ENCODE measurements at regions not wholly inside any gene's neighbourhood (a gene's known extent, or its start where the extent isn't known, plus 50 kb on each side); places are given as distances from the start of the nearest gene placed in this dataset.

GRCh38 chr12:78406828-78407227 lies 457.7 kb upstream of the SYT1 start:
- DNase-seq (ENCODE audit: low read depth) = no peak

GRCh38 chr12:78407722-78408121 lies 456.9 kb upstream of the SYT1 start:
- DNase-seq (ENCODE audit: low read depth) = no peak

DNA sequence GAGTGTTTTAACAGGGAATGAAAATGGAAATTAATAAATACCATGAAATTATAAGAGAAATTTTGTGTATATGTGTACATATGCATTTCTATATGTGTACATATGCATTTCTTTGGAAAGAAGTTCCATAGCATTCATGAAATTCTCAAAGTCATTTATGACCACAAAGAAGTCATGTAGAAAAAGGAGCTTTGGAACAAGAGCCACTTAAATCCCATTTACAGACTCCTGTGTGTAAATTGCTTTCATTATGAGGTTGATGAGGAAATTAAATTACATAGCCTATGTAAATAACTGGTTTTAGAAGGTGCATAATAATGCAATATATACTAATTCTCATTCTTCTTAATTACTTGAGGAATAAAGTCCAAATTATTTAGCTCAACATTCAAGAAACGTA lies 450.5 kb upstream of the SYT1 start:
- no peak for DNase-seq (ENCODE audit: low read depth)

DNA sequence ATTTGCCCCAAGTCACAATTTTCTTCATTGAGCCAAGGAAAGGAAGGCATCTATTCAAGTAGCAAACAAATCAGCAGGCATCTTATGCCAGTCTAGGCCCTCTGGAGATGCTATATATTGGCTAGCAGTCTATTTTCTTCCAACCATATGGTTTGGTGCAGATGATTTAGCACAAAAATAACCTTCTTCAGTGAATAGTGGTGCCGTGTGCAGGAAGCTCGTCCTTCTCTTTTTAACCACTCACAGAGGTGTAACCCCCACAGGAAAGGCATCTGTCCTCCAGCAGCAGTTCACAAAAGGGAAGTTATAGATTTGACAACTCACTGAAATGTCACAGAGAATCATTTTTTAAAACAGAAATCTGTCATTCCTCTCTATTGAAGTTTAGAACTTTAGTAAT lies 445.7 kb upstream of the SYT1 start:
- DNase-seq (ENCODE audit: low read depth) = no peak

- DNase-seq (ENCODE audit: low read depth) = no peak
Observed at GRCh38 chr12:78419513-78419912, 445.1 kb upstream of the SYT1 start.

DNA sequence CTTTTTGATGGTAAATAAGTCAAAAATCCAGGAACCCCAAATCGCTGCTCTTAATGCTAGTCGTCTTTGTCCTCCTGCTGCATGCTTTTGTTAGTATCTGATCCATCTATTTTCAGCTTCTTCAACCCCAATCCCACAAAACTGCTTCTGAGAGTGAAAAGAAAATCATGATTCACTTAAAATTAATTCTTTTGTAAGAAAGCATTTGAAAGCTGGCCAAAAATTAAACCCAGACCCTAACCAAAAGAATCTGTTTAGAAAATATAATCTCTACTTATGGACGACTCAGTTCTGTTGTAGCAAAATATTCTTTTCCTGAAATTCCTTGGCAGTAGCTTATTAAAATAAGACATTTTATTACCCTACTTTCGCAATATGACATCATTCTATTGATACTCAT lies 443.6 kb upstream of the SYT1 start:
- DNase-seq (ENCODE audit: low read depth) = no peak

DNA sequence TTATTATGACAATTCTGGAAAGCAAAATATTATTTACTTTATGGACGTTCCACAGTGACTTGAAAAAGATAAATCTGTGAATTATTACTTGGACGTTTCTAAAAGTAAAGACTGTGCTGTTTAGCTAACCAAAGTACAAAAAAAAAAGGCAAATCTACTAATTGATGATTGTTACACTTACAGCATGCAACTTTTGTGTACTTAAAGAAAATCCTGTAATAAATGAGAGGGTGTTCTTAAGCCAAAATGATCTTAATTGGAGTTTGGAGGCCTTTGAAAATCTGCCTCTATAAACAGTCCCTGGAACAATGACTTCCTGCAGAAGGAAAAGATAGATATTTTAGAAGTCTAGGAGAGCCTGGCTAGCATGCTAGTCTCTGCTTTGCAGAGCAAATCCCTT lies 434.0 kb upstream of the SYT1 start:
- no peak for DNase-seq (ENCODE audit: low read depth)

DNA sequence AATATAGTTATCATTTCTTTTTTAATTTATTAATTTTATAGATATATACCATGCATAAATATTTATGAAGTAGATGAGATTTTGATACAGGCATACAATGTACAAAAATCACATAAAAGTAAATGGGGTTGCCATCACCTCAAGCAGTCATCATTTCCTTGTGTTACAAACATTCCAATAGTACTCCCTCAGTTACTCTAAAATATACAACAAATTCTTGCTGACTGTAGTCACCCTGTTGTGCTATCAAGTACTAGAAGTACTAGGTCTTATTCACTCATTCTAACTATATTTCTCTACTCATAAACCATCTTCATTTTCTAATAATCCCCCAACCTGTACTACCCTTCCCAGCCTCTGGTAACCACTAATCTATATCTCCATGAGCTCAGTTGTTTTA lies 432.6 kb upstream of the SYT1 start:
- DNase-seq (ENCODE audit: low read depth) = no peak

- no peak for DNase-seq (ENCODE audit: low read depth)
Observed at GRCh38 chr12:78439666-78440065, 424.9 kb upstream of the SYT1 start.

- DNase-seq (ENCODE audit: low read depth) = no peak
Observed at GRCh38 chr12:78441737-78442453, 422.7 kb upstream of the SYT1 start.

DNA sequence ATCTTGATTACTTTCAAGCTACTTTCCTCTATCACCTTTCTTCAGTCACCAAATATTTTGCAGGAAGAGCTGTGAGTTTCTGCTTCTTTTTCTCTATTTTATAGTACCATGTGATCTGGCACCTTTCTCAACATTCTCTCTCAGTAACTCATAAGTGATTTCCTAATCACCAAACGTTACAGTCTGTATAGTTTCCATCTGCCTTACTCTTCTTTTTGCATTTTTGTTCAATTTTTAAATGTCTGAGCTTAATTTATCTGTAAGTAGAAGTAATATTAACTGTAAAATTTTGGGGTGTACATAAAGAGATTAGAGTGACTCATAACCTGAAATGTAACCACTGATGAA lies 422.1 kb upstream of the SYT1 start:
- DNase-seq (ENCODE audit: low read depth) = peak; percentile 51

GRCh38 chr12:78446555-78446954 lies 418.0 kb upstream of the SYT1 start:
- no peak for DNase-seq (ENCODE audit: low read depth)

DNA sequence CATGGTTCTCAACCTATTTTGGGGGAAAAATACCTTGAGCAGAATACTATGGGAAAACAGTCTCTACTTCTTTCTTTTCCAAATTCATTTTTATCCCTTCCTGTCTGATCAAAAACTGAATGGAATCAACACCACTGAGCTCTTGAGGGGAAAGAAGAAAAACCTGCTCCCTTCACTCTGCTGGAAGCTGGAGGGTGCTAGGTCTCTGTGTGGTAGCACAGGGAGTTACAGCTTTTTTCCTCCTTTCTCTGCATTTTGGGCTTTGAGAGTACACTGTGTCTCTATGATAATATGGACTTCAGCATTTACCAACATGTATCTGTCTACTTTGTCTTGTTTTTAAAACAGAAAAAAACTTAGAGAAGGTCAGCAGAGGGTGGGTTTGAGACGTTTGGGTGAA lies 417.2 kb upstream of the SYT1 start:
- no peak for DNase-seq (ENCODE audit: low read depth)

- no peak for DNase-seq (ENCODE audit: low read depth)
Observed at GRCh38 chr12:78448692-78449091, 415.9 kb upstream of the SYT1 start.

DNA sequence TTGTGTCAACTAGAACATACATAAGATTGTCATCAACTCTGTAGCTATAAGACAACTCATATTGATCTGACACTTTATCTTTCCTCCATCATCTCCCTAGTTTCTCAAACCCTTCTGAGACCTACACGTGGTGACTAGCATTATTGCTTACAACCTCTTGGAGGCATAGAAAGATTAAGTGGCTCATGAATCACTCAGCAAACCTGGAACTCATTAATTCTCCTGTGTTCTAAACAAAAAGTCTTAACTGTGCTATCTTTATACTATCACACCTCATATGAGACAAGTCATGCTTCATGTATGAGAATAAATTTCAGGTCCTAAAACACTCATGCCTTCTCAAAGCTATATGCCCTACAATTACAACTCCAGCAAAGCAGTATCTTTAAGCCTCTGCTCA lies 408.6 kb upstream of the SYT1 start:
- no peak for DNase-seq (ENCODE audit: low read depth)

DNA sequence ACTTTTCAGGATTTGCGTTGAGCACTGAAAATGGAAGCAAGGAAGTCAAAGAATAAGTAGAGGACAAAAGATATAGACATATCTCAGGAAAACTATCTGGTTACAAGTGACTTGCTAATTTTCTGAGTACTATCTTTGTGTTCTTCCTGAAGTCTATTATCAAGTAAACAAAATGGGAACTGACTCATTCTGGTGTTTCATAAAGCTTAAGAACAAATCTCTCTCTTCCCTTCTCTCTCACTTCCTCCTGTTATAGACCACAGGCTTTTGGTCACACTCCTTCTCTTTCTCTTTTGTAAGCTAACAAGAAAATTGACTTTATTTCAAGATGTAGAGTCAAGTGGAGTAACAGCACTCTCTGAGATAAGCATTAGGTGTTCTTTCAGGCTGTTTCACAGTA lies 406.6 kb upstream of the SYT1 start:
- DNase-seq (ENCODE audit: low read depth) = peak; percentile 16

DNA sequence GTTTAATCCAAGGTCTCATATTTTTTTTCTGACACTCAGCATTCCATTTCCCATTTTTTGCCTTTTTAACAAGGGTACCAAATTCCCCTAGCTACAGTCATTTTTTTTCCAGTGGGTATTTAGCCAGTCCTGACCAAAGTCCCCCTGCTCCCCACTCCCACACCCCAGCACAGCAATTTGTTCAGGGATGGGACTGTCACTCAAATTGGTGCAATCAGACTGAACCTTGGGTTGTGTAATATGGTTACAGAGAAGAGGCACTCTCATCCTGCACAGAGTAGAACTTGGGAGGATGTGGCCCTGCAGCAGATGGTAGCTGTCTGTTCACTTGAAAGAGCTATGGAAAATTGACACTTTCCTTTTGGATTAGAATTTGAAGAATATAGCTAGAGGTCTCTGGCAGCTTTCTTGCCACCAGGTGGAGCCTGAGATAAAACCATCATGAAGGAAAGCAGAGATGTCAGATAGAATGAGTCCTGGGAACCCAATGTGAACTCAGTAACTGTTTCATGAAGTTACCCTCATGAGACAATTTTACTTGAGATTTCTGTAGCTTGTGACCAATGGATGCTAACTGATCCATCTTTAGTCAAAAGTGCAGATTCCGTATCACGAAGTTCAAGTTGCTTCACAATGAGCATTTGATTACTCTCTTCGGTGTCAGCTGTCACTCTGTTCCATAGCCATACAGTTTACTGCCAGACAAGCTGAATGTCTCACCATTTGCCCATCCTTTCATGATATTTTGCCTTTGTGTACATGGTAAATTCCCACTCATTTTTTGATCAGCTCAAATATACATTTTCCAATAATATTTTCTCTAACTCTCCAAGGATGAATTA lies 394.0 kb upstream of the SYT1 start:
- DNase-seq (ENCODE audit: low read depth) = peak; percentile 38

- DNase-seq (ENCODE audit: low read depth) = peak; percentile 11
Observed at GRCh38 chr12:78473136-78473535, 391.4 kb upstream of the SYT1 start.

- no peak for DNase-seq (ENCODE audit: low read depth)
Observed at GRCh38 chr12:78473561-78473960, 391.0 kb upstream of the SYT1 start.

GRCh38 chr12:78483767-78484315 lies 380.7 kb upstream of the SYT1 start:
- DNase-seq (ENCODE audit: low read depth) = no peak

GRCh38 chr12:78489990-78490389 lies 374.6 kb upstream of the SYT1 start:
- no peak for DNase-seq (ENCODE audit: low read depth)

GRCh38 chr12:78490861-78491260 lies 373.7 kb upstream of the SYT1 start:
- DNase-seq (ENCODE audit: low read depth) = peak; percentile 3

GRCh38 chr12:78494911-78495310 lies 369.7 kb upstream of the SYT1 start:
- peak; percentile 38 for DNase-seq (ENCODE audit: low read depth)
